ENCODE measurements at regions not wholly inside any gene's neighbourhood (a gene's known extent, or its start where the extent isn't known, plus 50 kb on each side); places are given as distances from the start of the nearest gene placed in this dataset.

DNA sequence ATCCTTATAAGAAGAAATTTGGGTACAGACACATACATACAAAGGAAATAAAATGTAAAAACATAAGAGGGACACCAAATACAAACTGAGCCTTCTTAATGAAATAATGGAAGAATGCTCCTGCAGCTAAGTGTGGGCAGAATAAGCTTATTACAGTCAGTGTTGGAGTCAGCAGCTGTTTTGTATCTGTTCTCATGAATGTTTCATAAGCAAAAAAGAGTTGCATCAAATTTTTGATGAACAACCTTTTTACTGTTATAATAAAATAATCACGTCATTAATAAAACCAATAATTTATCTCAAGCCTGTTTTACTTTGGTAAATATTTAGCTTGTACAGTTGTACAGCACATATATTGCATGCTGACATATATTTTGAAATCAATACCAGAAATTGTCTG, 545.6 kb downstream of the LRRC70 start:
- H3K27ac ChIP-seq (ENCODE audit: insufficient read depth, low read length), result no peak overlapping the region
- H2BK20ac ChIP-seq (ENCODE audit: low read depth, low read length), result no peak overlapping the region
- no peaks in the 10 kb centered on the region for H3K4me1 ChIP-seq (ENCODE audit: control insufficient read depth, insufficient read depth, low read length)
- no peak overlapping the region for H3K4ac ChIP-seq (ENCODE audit: low read depth, low read length)
- intact Hi-C loops (cut with micrococcal nuclease) (no loop called here), dilution Hi-C loops (cut with HindIII; ENCODE audit: low sequenced_read_pairs, unreplicated experiment) (no loop called here), in situ Hi-C loops (cut with MboI; ENCODE audit: low sequenced_read_pairs) (no loop called here)
- H2AK9ac ChIP-seq (replicated peaks; ENCODE audit: low read depth, low read length, poor library complexity), result no peak overlapping the region
- no peak overlapping the region for H4K91ac ChIP-seq (ENCODE audit: insufficient read depth, low read depth, low read length)
- no peak overlapping the region for H3K4me3 ChIP-seq (ENCODE audit: insufficient read depth, low read depth, low read length)
- no peak overlapping the region for H2AFZ ChIP-seq (replicated peaks; ENCODE audit: low read length, poor library complexity)
- no peak overlapping the region for H3K9ac ChIP-seq (ENCODE audit: low read depth, low read length)
- H3K27me3 ChIP-seq (ENCODE audit: control insufficient read depth, insufficient read depth, low read length), result no peaks in the 10 kb centered on the region
- TF ChIP-seq CEBPB (IDR thresholded peaks at IDR 0.05; ENCODE audit: low read depth, low read length), result no peak
- no peak for TF ChIP-seq MAFK (IDR thresholded peaks at IDR 0.05; ENCODE audit: low read depth, low read length)
- no peak for TF ChIP-seq RCOR1 (IDR thresholded peaks at IDR 0.05; ENCODE audit: insufficient replicate concordance, low read length)
- no peak for TF ChIP-seq POLR2A (IDR thresholded peaks at IDR 0.05; ENCODE audit: low read depth, low read length)
- TF ChIP-seq MXI1 (IDR thresholded peaks at IDR 0.05; ENCODE audit: borderline replicate concordance, low read depth, low read length), result no peak
- no peak for TF ChIP-seq RFX5 (IDR thresholded peaks at IDR 0.05; ENCODE audit: low read depth, low read length)
- no peak for TF ChIP-seq RAD21 (IDR thresholded peaks at IDR 0.05; ENCODE audit: low read length)
- TF ChIP-seq, protein P1, sequence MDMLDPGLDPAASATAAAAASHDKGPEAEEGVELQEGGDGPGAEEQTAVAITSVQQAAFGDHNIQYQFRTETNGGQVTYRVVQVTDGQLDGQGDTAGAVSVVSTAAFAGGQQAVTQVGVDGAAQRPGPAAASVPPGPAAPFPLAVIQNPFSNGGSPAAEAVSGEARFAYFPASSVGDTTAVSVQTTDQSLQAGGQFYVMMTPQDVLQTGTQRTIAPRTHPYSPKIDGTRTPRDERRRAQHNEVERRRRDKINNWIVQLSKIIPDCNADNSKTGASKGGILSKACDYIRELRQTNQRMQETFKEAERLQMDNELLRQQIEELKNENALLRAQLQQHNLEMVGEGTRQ (IDR thresholded peaks at IDR 0.05; ENCODE audit: low read depth, low read length), result no peak
- no peak for TF ChIP-seq SMC3 (IDR thresholded peaks at IDR 0.05; ENCODE audit: low read depth, low read length)
- no peak for TF ChIP-seq MAZ (IDR thresholded peaks at IDR 0.05; ENCODE audit: borderline replicate concordance, low read depth, low read length)
- TF ChIP-seq ELK1 (IDR thresholded peaks at IDR 0.05; ENCODE audit: borderline replicate concordance, low read depth, low read length), result no peak
- no peak for TF ChIP-seq FOS (IDR thresholded peaks at IDR 0.05; ENCODE audit: low read depth, low read length)
- no peak for TF ChIP-seq CTCF (conservative IDR thresholded peaks at IDR 0.05; ENCODE audit: low read depth, low read length)
- no peak for TF ChIP-seq CHD1 (IDR thresholded peaks at IDR 0.05; ENCODE audit: low read depth, low read length)
- TF ChIP-seq BHLHE40 (IDR thresholded peaks at IDR 0.05; ENCODE audit: low read depth, low read length), result no peak
- no peak for TF ChIP-seq NFE2L2 (IDR thresholded peaks at IDR 0.05; ENCODE audit: low read depth, low read length)
- H3K14ac ChIP-seq (replicated peaks; ENCODE audit: low read depth, low read length), result no peak overlapping the region
- H3K18ac ChIP-seq (ENCODE audit: low read depth, low read length), result no peak overlapping the region
- no TSS peak for BruUV-seq (replicated peaks)
- no peak overlapping the region for H2BK15ac ChIP-seq (ENCODE audit: low read depth, low read length)
- no peak overlapping the region for H3K4me2 ChIP-seq (ENCODE audit: low read depth, low read length)
- H3K23ac ChIP-seq (ENCODE audit: low read depth, low read length), result no peak overlapping the region
- no peak overlapping the region for H3K56ac ChIP-seq (ENCODE audit: extremely low read depth, insufficient read depth, low read length)
- ChIA-PET CTCF (interaction anchor here (1.0 kb wide), 1 partner anchor 156 kb away, joined by 4 read pairs; no protein-coding TSS in a partner anchor), POLR2A (ENCODE audit: unreplicated experiment) (no interaction called here)
- no peaks in the 10 kb centered on the region for H4K20me1 ChIP-seq (ENCODE audit: insufficient read depth, low read length)
- no peak overlapping the region for H2BK5ac ChIP-seq (ENCODE audit: low read depth, low read length, poor library complexity, severe bottlenecking)
- no peak overlapping the region for H4K5ac ChIP-seq (ENCODE audit: low read depth, low read length)
- DNase-seq (no peak), ATAC-seq (ENCODE audit: low read depth) (no peak)
- no peaks in the 10 kb centered on the region for H3K79me1 ChIP-seq (ENCODE audit: low read depth in 1 of 2, low read length in 2 of 2)
- WGBS, 2 experiments (ENCODE audit: extremely low coverage in 2 of 2, insufficient read length in 1 of 2), result no CpG with 5 or more reads among the region's 1 CpG
- no peaks in the 10 kb centered on the region for H3K9me1 ChIP-seq (ENCODE audit: insufficient read depth, low read length)
- no peak overlapping the region for H2AK5ac ChIP-seq (ENCODE audit: low read depth, low read length)
- H3K9me3 ChIP-seq (ENCODE audit: control insufficient read depth, insufficient read depth, low read length), result 0 out of 2 replicates have a peak, but pooled peaks cover 2% of the 10 kb centered on the region
- no peak overlapping the region for H4K8ac ChIP-seq (ENCODE audit: low read depth in 2 of 2, low read length in 2 of 2)
- H3K36me3 ChIP-seq (ENCODE audit: control insufficient read depth, insufficient read depth, low read length), result no peaks in the 10 kb centered on the region
- H2BK120ac ChIP-seq (ENCODE audit: low read depth, low read length), result no peak overlapping the region

Data from IMR-90 (cell line).